ENCODE measurements at regions not wholly inside any gene's neighbourhood (a gene's known extent, or its start where the extent isn't known, plus 50 kb on each side); places are given as distances from the start of the nearest gene placed in this dataset.

GRCh38 chr2:147438882-147439281 lies 405.9 kb upstream of the ACVR2A start:
- BruUV-seq (replicated peaks) = no TSS peak
- TF ChIP-seq CTCF (IDR thresholded peaks at IDR 0.05) (no peak), POLR2AphosphoS5 (IDR thresholded peaks at IDR 0.05; ENCODE audit: low read depth, low read length) (no peak), REST (IDR thresholded peaks at IDR 0.05; ENCODE audit: insufficient read depth in 1 of 2, low read depth in 2 of 2, low read length in 1 of 2) (no peak), TCF7L2 (IDR thresholded peaks at IDR 0.05; ENCODE audit: low read depth, low read length) (no peak), SIN3A (IDR thresholded peaks at IDR 0.05; ENCODE audit: borderline replicate concordance, insufficient read depth, low read depth, low read length) (no peak)
- H3K9me3 ChIP-seq (ENCODE audit: control insufficient read depth, insufficient read depth, low read depth, low read length) = no peaks in the 10 kb centered on the region
- H3K36me3 ChIP-seq (ENCODE audit: control insufficient read depth, insufficient read depth, low read length) = no peaks in the 10 kb centered on the region
- intact Hi-C loops (cut with micrococcal nuclease; ENCODE audit: unreplicated experiment) = no loop called here
- in situ Hi-C loops (cut with HindIII; ENCODE audit: low pct_unique_long_range_greater_than_20kb, low sequenced_read_pairs) = no loop called here
- no peak overlapping the region for H3K4me3 ChIP-seq (ENCODE audit: low read depth in 2 of 2, low read length in 2 of 2)
- ATAC-seq (no peak), DNase-seq (ENCODE audit: low read depth, low spot score) (no peak)
- CTCF ChIA-PET = no interaction called here
- H3K27me3 ChIP-seq (ENCODE audit: control insufficient read depth, insufficient read depth, low read length) = no peaks in the 10 kb centered on the region
- no peaks in the 10 kb centered on the region for H3K4me1 ChIP-seq (ENCODE audit: control insufficient read depth, insufficient read depth, low read length)
- POLR2A ChIA-PET = no interaction called here
- no peak overlapping the region for H3K27ac ChIP-seq (ENCODE audit: low read length)

GRCh38 chr2:147433822-147434221 lies 411.0 kb upstream of the ACVR2A start:
- CTCF ChIA-PET = no interaction called here
- no peak overlapping the region for H3K4me3 ChIP-seq (ENCODE audit: low read depth in 2 of 2, low read length in 2 of 2)
- intact Hi-C loops (cut with micrococcal nuclease; ENCODE audit: unreplicated experiment) = no loop called here
- in situ Hi-C loops (cut with HindIII; ENCODE audit: low pct_unique_long_range_greater_than_20kb, low sequenced_read_pairs) = no loop called here
- H3K4me1 ChIP-seq (ENCODE audit: control insufficient read depth, insufficient read depth, low read length) = no peaks in the 10 kb centered on the region
- no peak overlapping the region for H3K27ac ChIP-seq (ENCODE audit: low read length)
- BruUV-seq (replicated peaks) = no TSS peak
- no peaks in the 10 kb centered on the region for H3K9me3 ChIP-seq (ENCODE audit: control insufficient read depth, insufficient read depth, low read depth, low read length)
- POLR2A ChIA-PET = no interaction called here
- ATAC-seq (no peak), DNase-seq (ENCODE audit: low read depth, low spot score) (no peak)
- no peaks in the 10 kb centered on the region for H3K27me3 ChIP-seq (ENCODE audit: control insufficient read depth, insufficient read depth, low read length)
- H3K36me3 ChIP-seq (ENCODE audit: control insufficient read depth, insufficient read depth, low read length) = no peaks in the 10 kb centered on the region
- no peak for TF ChIP-seq SIN3A (IDR thresholded peaks at IDR 0.05; ENCODE audit: borderline replicate concordance, insufficient read depth, low read depth, low read length)
- no peak for TF ChIP-seq REST (IDR thresholded peaks at IDR 0.05; ENCODE audit: insufficient read depth in 1 of 2, low read depth in 2 of 2, low read length in 1 of 2)
- TF ChIP-seq CTCF (IDR thresholded peaks at IDR 0.05) = no peak
- TF ChIP-seq POLR2AphosphoS5 (IDR thresholded peaks at IDR 0.05; ENCODE audit: low read depth, low read length) = no peak
- TF ChIP-seq TCF7L2 (IDR thresholded peaks at IDR 0.05; ENCODE audit: low read depth, low read length) = no peak
